NCI-H1048 (cell line): ENCODE measurements at regions not wholly inside any gene's neighbourhood (a gene's known extent, or its start where the extent isn't known, plus 50 kb on each side); places are given as distances from the start of the nearest gene placed in this dataset.
A peak's percentile ranks its signal among the peaks of the same experiment; 100 is the strongest.
"Not testable (repeated sequence)": the region's sequence is repeated elsewhere in the genome, so short reads cannot be mapped to it uniquely, and the experiment has no call there.

Source experiments
- DNase-seq: peaks from one replicate; lab custom pipeline; 2025; lab: John Stamatoyannopoulos, UW

GRCh38 chr1:229133811-229134210, 137.1 kb upstream of the RAB4A start:
- DNase-seq: no peak

- DNase-seq: not testable (repeated sequence)
Measured at GRCh38 chr1:229134381-229135217, 136.3 kb upstream of the RAB4A start.

GRCh38 chr1:229135773-229136172, 135.1 kb upstream of the RAB4A start:
- no peak for DNase-seq

- DNase-seq: no peak
Measured at GRCh38 chr1:229136822-229137221, 134.1 kb upstream of the RAB4A start.

- no peak for DNase-seq
Measured at GRCh38 chr1:229137271-229137670, 133.6 kb upstream of the RAB4A start.

GRCh38 chr1:229138058-229138457, 132.9 kb upstream of the RAB4A start:
- no peak for DNase-seq

GRCh38 chr1:229139331-229140118, 131.4 kb upstream of the RAB4A start:
- no peak for DNase-seq

GRCh38 chr1:229140119-229140396, 130.9 kb upstream of the RAB4A start:
- DNase-seq: no peak

- no peak for DNase-seq
Measured at GRCh38 chr1:229141271-229141670, 129.6 kb upstream of the RAB4A start.

GRCh38 chr1:229141689-229142377, 129.1 kb upstream of the RAB4A start:
- no peak for DNase-seq

- DNase-seq: no peak
Measured at GRCh38 chr1:229142471-229142870, 128.4 kb upstream of the RAB4A start.

- no peak for DNase-seq
Measured at GRCh38 chr1:229146647-229147046, 124.3 kb upstream of the RAB4A start.

GRCh38 chr1:229147072-229147471, 123.8 kb upstream of the RAB4A start:
- DNase-seq: no peak

GRCh38 chr1:229148041-229148671, 122.8 kb upstream of the RAB4A start:
- DNase-seq: peak; percentile 32

GRCh38 chr1:229148743-229149142, 122.2 kb upstream of the RAB4A start:
- DNase-seq: no peak

- DNase-seq: no peak
Measured at GRCh38 chr1:229149435-229149834, 121.5 kb upstream of the RAB4A start.

GRCh38 chr1:229150518-229150917, 120.4 kb upstream of the RAB4A start:
- no peak for DNase-seq

- not testable (repeated sequence) for DNase-seq
Measured at GRCh38 chr1:229151412-229151811, 119.5 kb upstream of the RAB4A start.

- no peak for DNase-seq
Measured at GRCh38 chr1:229152311-229152710, 118.6 kb upstream of the RAB4A start.

- DNase-seq: no peak
Measured at GRCh38 chr1:229153955-229154548, 116.9 kb upstream of the RAB4A start.

GRCh38 chr1:229154811-229155210, 116.1 kb upstream of the RAB4A start:
- no peak for DNase-seq

GRCh38 chr1:229155472-229155871, 115.4 kb upstream of the RAB4A start:
- DNase-seq: no peak
